ENCODE measurements at regions not wholly inside any gene's neighbourhood (a gene's known extent, or its start where the extent isn't known, plus 50 kb on each side); places are given as distances from the start of the nearest gene placed in this dataset.

GRCh38 chr2:14925471-14925870, 293.0 kb downstream of the LRATD1 start:
- TF ChIP-seq CTCF (IDR thresholded peaks at IDR 0.05), result no peak
- no peaks in the 10 kb centered on the region for H3K79me2 ChIP-seq (ENCODE audit: insufficient read depth, low read length)
- H3K4me3 ChIP-seq (replicated peaks in 1 of 3; ENCODE audit: low read depth in 2 of 3, low read length in 3 of 3), result no peak overlapping the region
- no CpG with 5 or more reads among the region's 3 CpGs for WGBS (ENCODE audit: insufficient coverage)
- H3K9me3 Mint-ChIP-seq, result peaks cover 0 to 16% (median 6%) of the 10 kb centered on the region in 7 donors
- H3K4me2 ChIP-seq (replicated peaks; ENCODE audit: extremely low read depth, low read length, poor library complexity, severe bottlenecking), result no peak overlapping the region
- H3K4me1 ChIP-seq (ENCODE audit: control insufficient read depth in 1 of 2, insufficient read depth in 2 of 2, low read length in 2 of 2), result no peaks in the 10 kb centered on the region
- no peaks in the 10 kb centered on the region for H3K4me1 Mint-ChIP-seq
- intact Hi-C loops (cut with micrococcal nuclease), result no loop called here
- no peaks in the 10 kb centered on the region for H3K27me3 Mint-ChIP-seq (ENCODE audit: low read depth in 3 of 3)
- no peak for DNase-seq
- H3K27me3 ChIP-seq (ENCODE audit: control insufficient read depth in 2 of 2, insufficient read depth in 2 of 2, low read length in 2 of 2), result no peaks in the 10 kb centered on the region
- H3K27ac Mint-ChIP-seq, result no peak overlapping the region
- no peak overlapping the region for H2AFZ ChIP-seq (ENCODE audit: insufficient read depth, low read depth, low read length, poor library complexity, severe bottlenecking)
- no peaks in the 10 kb centered on the region for H3K36me3 Mint-ChIP-seq
- no peaks in the 10 kb centered on the region for H3K36me3 ChIP-seq (replicated peaks in 1 of 2; ENCODE audit: control insufficient read depth in 1 of 2, insufficient read depth in 2 of 2, low read length in 2 of 2)
- H3K9ac ChIP-seq (ENCODE audit: insufficient read depth, low read length, poor library complexity, severe bottlenecking), result no peak overlapping the region
- H3K4me3 Mint-ChIP-seq, result no peak overlapping the region
- H4K20me1 ChIP-seq (ENCODE audit: insufficient read depth, low read length), result no peaks in the 10 kb centered on the region
- no peak overlapping the region for H3K27ac ChIP-seq (ENCODE audit: low read depth in 1 of 2, low read length in 2 of 2)
- peaks cover 0 to 4% of the 10 kb centered on the region in 2 donors for H3K9me3 ChIP-seq (replicated peaks in 1 of 2; ENCODE audit: control insufficient read depth in 1 of 2, insufficient read depth in 1 of 2, low read length in 2 of 2)

GRCh38 chr2:14927021-14927564, 294.6 kb downstream of the LRATD1 start:
- intact Hi-C loops (cut with micrococcal nuclease), result no loop called here
- Histone ChIP-seq H3K27me3 (ENCODE audit: control insufficient read depth in 2 of 2, insufficient read depth in 2 of 2, low read length in 2 of 2) (no peaks in the 10 kb centered on the region), H3K4me3 (replicated peaks in 1 of 3; ENCODE audit: low read depth in 2 of 3, low read length in 3 of 3) (no peak overlapping the region), H3K9me3 (replicated peaks in 1 of 2; ENCODE audit: control insufficient read depth in 1 of 2, insufficient read depth in 1 of 2, low read length in 2 of 2) (peaks cover 0 to 4% of the 10 kb centered on the region in 2 donors), H3K36me3 (replicated peaks in 1 of 2; ENCODE audit: control insufficient read depth in 1 of 2, insufficient read depth in 2 of 2, low read length in 2 of 2) (no peaks in the 10 kb centered on the region), H2AFZ (ENCODE audit: insufficient read depth, low read depth, low read length, poor library complexity, severe bottlenecking) (no peak overlapping the region), H3K4me2 (replicated peaks; ENCODE audit: extremely low read depth, low read length, poor library complexity, severe bottlenecking) (no peak overlapping the region), H3K27ac (ENCODE audit: low read depth in 1 of 2, low read length in 2 of 2) (no peak overlapping the region), H3K9ac (ENCODE audit: insufficient read depth, low read length, poor library complexity, severe bottlenecking) (no peak overlapping the region), H3K79me2 (ENCODE audit: insufficient read depth, low read length) (no peaks in the 10 kb centered on the region), H3K4me1 (ENCODE audit: control insufficient read depth in 1 of 2, insufficient read depth in 2 of 2, low read length in 2 of 2) (no peaks in the 10 kb centered on the region), H4K20me1 (ENCODE audit: insufficient read depth, low read length) (no peaks in the 10 kb centered on the region)
- H3K9me3 Mint-ChIP-seq, result peaks cover 2 to 15% (median 6%) of the 10 kb centered on the region in 7 donors
- DNase-seq, result no peak
- no peak overlapping the region for H3K4me3 Mint-ChIP-seq
- no peak for TF ChIP-seq CTCF (IDR thresholded peaks at IDR 0.05)
- no peak overlapping the region for H3K27ac Mint-ChIP-seq
- WGBS (ENCODE audit: insufficient coverage), result 93% methylated on average over 4 of the region's 5 CpGs
- H3K27me3 Mint-ChIP-seq (ENCODE audit: low read depth in 3 of 3), result peaks cover 0 to 2% (median 0%) of the 10 kb centered on the region in 3 donors
- H3K4me1 Mint-ChIP-seq, result no peaks in the 10 kb centered on the region
- H3K36me3 Mint-ChIP-seq, result no peaks in the 10 kb centered on the region
